Left ventricle myocardium inferior (tissue), 1 donor: ENCODE measurements at regions not wholly inside any gene's neighbourhood (a gene's known extent, or its start where the extent isn't known, plus 50 kb on each side); places are given as distances from the start of the nearest gene placed in this dataset.

Experiments
- DNase-seq: peaks from one replicate; pipeline ENCODE4 v3.0.0-alpha.2; 2020
- H3K27ac ChIP-seq: fragments of 200-600 bp; replicated peaks from 2 replicates; pipeline ENCODE4 v1.8.0; 2021
- H3K27me3 ChIP-seq: fragments of 200-600 bp; 2 replicates; pipeline ENCODE4 v1.8.0; 2021; ENCODE audit warnings: low read depth
- H3K36me3 ChIP-seq: fragments of 200-600 bp; 2 replicates; pipeline ENCODE4 v1.8.0; 2021
- H3K4me1 ChIP-seq: fragments of 200-600 bp; 2 replicates; pipeline ENCODE4 v1.8.0; 2021
- H3K4me3 ChIP-seq: fragments of 200-600 bp; 2 replicates; pipeline ENCODE4 v1.8.0; 2021; ENCODE audit warnings: mild to moderate bottlenecking, moderate library complexity
- H3K9me3 ChIP-seq: fragments of 200-600 bp; replicated peaks from 2 replicates; pipeline ENCODE4 v1.8.0; 2021
- CTCF ChIP-seq: fragments of 200-600 bp; IDR thresholded peaks from 2 replicates; pipeline ENCODE4 v1.8.0; 2021; ENCODE audit warnings: antibody characterized with exemption, mild to moderate bottlenecking, borderline replicate concordance
- intact Hi-C: fragments of 100-400 bp; cut with micrococcal nuclease; formaldehyde crosslinking; loops from one replicate; pipeline ENCODE4 v1.11.0; 2022
- donor health status: DM: no; HTN: yes; CAD: no; lungs with severe emphysema.

DNA sequence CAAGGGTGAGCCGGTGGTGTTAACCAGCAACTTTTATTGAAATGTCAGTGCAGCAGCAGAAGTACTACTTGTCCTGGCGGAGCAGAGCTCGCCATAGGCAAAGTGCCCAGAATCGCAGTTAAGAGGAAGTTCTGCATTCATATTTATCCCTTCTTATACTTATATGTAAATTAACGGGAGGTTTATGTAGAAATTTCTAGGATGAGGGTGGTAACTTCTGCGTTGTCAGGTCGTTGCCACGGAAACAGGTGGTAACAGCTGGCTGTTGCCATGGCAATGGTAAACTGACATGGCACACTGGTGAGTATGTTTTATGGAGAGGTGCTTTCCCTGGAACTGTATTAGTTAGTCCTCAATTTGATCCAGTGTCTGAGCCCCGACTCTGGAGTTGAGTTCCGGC is 2494.9 kb upstream of the PCDH20 start:
- H3K27me3 ChIP-seq: no peaks in the 10 kb centered on the region
- H3K27ac ChIP-seq: no peak overlapping the region
- no peaks in the 10 kb centered on the region for H3K4me1 ChIP-seq
- no peaks in the 10 kb centered on the region for H3K36me3 ChIP-seq
- intact Hi-C loops: no loop called here
- no peak overlapping the region for H3K4me3 ChIP-seq
- no peak for TF ChIP-seq CTCF
- no peaks in the 10 kb centered on the region for H3K9me3 ChIP-seq
- no peak for DNase-seq

GRCh38 chr13:63909726-63910375 is 2494.2 kb upstream of the PCDH20 start:
- no peak for TF ChIP-seq CTCF
- Histone ChIP-seq H3K36me3 (no peaks in the 10 kb centered on the region), H3K27ac (no peak overlapping the region), H3K27me3 (no peaks in the 10 kb centered on the region), H3K9me3 (no peaks in the 10 kb centered on the region), H3K4me1 (no peaks in the 10 kb centered on the region), H3K4me3 (no peak overlapping the region)
- DNase-seq: no peak
- intact Hi-C loops: no loop called here

- Histone ChIP-seq H3K9me3 (peaks cover 7% of the 10 kb centered on the region), H3K36me3 (no peaks in the 10 kb centered on the region), H3K27me3 (no peaks in the 10 kb centered on the region), H3K4me3 (no peak overlapping the region), H3K4me1 (no peaks in the 10 kb centered on the region), H3K27ac (no peak overlapping the region)
- intact Hi-C loops: no loop called here
- DNase-seq: no peak
- TF ChIP-seq CTCF: no peak
Observed at GRCh38 chr13:63902141-63902540, 2486.5 kb upstream of the PCDH20 start.

DNA sequence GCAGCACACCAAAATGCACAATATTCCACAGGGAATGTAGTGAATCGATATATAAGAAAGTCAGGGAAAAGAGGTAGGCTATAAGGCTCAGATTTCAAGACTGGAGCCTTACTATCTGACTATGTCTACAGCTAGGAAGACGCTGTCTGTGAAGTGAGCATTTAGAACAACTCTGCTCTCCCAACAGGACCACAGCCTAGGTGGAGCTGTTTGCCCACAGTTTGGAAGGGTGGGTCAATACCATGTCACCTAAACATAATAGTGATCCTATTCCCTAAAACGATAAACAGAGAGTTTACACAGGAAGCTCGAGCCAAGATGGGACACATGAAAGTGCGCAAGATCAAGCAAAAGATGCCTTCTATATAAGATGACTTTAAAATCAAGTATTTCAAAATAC is 2486.0 kb upstream of the PCDH20 start:
- TF ChIP-seq CTCF: no peak
- H3K36me3 ChIP-seq: no peaks in the 10 kb centered on the region
- intact Hi-C loops: no loop called here

GRCh38 chr13:63900406-63900805 is 2484.8 kb upstream of the PCDH20 start:
- no peak for DNase-seq
- Histone ChIP-seq H3K4me1 (no peaks in the 10 kb centered on the region), H3K36me3 (no peaks in the 10 kb centered on the region), H3K27me3 (no peaks in the 10 kb centered on the region), H3K9me3 (peaks cover 7% of the 10 kb centered on the region), H3K4me3 (no peak overlapping the region), H3K27ac (no peak overlapping the region)
- intact Hi-C loops: no loop called here
- no peak for TF ChIP-seq CTCF

More for the DNA sequence above, 2486.0 kb upstream of the PCDH20 start:
- H3K27ac ChIP-seq: no peak overlapping the region
- H3K9me3 ChIP-seq: peaks cover 7% of the 10 kb centered on the region
- no peak for DNase-seq
- H3K27me3 ChIP-seq: no peaks in the 10 kb centered on the region
- no peak overlapping the region for H3K4me3 ChIP-seq
- H3K4me1 ChIP-seq: no peaks in the 10 kb centered on the region
